ENCODE measurements at regions not wholly inside any gene's neighbourhood (a gene's known extent, or its start where the extent isn't known, plus 50 kb on each side); places are given as distances from the start of the nearest gene placed in this dataset.

- no peak for DNase-seq (ENCODE audit: low read depth)
- POLR2A ChIA-PET: no interaction called here
- CTCF ChIA-PET: interaction anchor here (1.2 kb wide), 1 partner anchor 61 kb away, joined by 3 read pairs; no protein-coding TSS in a partner anchor
- no peaks in the 10 kb centered on the region for H3K36me3 ChIP-seq (ENCODE audit: control insufficient read depth, insufficient read depth, low read length)
- TF ChIP-seq CTCF (IDR thresholded peaks at IDR 0.05; ENCODE audit: insufficient read depth, low read depth, low read length): no peak
- H3K4me3 ChIP-seq (ENCODE audit: low read depth, low read length): no peak overlapping the region
- no peaks in the 10 kb centered on the region for H3K27me3 ChIP-seq (ENCODE audit: control insufficient read depth, insufficient read depth, low read length)
Measured at GRCh38 chr15:98230975-98231374, 270.5 kb downstream of the ARRDC4 start.

GRCh38 chr15:98231696-98232440, 271.4 kb downstream of the ARRDC4 start:
- POLR2A ChIA-PET: no interaction called here
- CTCF ChIA-PET: interaction anchor here (1.2 kb wide), 1 partner anchor 60 kb away, joined by 3 read pairs; no protein-coding TSS in a partner anchor
- no peak overlapping the region for H3K4me3 ChIP-seq (ENCODE audit: low read depth, low read length)
- no peak for TF ChIP-seq CTCF (IDR thresholded peaks at IDR 0.05; ENCODE audit: insufficient read depth, low read depth, low read length)
- no peaks in the 10 kb centered on the region for H3K36me3 ChIP-seq (ENCODE audit: control insufficient read depth, insufficient read depth, low read length)
- peak; percentile 3 for DNase-seq (ENCODE audit: low read depth)
- no peaks in the 10 kb centered on the region for H3K27me3 ChIP-seq (ENCODE audit: control insufficient read depth, insufficient read depth, low read length)

DNA sequence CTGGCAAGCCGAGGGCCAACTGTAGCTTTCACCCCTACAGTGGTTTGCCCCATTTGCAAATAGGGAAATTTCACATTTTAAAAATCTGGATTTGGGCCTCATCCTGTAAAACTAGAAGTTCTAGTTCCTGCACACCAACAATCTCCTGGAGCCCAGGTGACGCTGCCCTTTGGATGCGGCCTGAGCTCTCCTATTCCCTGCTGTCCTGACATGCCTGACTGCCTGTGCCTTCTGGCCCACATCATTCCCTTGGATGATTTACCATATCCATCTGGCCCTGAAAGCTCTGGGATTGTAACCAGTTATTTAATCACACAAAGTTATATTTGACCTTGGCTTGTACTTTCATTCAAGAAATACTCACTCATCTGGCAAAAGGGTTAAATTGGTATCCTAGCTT, 272.3 kb downstream of the ARRDC4 start:
- no peaks in the 10 kb centered on the region for H3K27me3 ChIP-seq (ENCODE audit: control insufficient read depth, insufficient read depth, low read length)
- H3K36me3 ChIP-seq (ENCODE audit: control insufficient read depth, insufficient read depth, low read length): no peaks in the 10 kb centered on the region
- no peak for TF ChIP-seq CTCF (IDR thresholded peaks at IDR 0.05; ENCODE audit: insufficient read depth, low read depth, low read length)
- CTCF ChIA-PET: no interaction called here
- H3K4me3 ChIP-seq (ENCODE audit: low read depth, low read length): no peak overlapping the region
- POLR2A ChIA-PET: no interaction called here
- DNase-seq (ENCODE audit: low read depth): no peak

GRCh38 chr15:98233873-98234272, 273.4 kb downstream of the ARRDC4 start:
- H3K27me3 ChIP-seq (ENCODE audit: control insufficient read depth, insufficient read depth, low read length): no peaks in the 10 kb centered on the region
- no peaks in the 10 kb centered on the region for H3K36me3 ChIP-seq (ENCODE audit: control insufficient read depth, insufficient read depth, low read length)
- no peak for DNase-seq (ENCODE audit: low read depth)
- TF ChIP-seq CTCF (IDR thresholded peaks at IDR 0.05; ENCODE audit: insufficient read depth, low read depth, low read length): no peak
- H3K4me3 ChIP-seq (ENCODE audit: low read depth, low read length): no peak overlapping the region
- ChIA-PET POLR2A (no interaction called here), CTCF (no interaction called here)

- TF ChIP-seq CTCF (IDR thresholded peaks at IDR 0.05; ENCODE audit: insufficient read depth, low read depth, low read length): no peak
- H3K27me3 ChIP-seq (ENCODE audit: control insufficient read depth, insufficient read depth, low read length): no peaks in the 10 kb centered on the region
- ChIA-PET CTCF (no interaction called here), POLR2A (no interaction called here)
- DNase-seq (ENCODE audit: low read depth): no peak
- H3K36me3 ChIP-seq (ENCODE audit: control insufficient read depth, insufficient read depth, low read length): no peaks in the 10 kb centered on the region
- H3K4me3 ChIP-seq (ENCODE audit: low read depth, low read length): no peak overlapping the region
Measured at GRCh38 chr15:98240303-98240702, 279.8 kb downstream of the ARRDC4 start.
